Pancreas (tissue), 10 donors: ENCODE measurements at regions not wholly inside any gene's neighbourhood (a gene's known extent, or its start where the extent isn't known, plus 50 kb on each side); places are given as distances from the start of the nearest gene placed in this dataset.

Experiments
- ATAC-seq, 4 donors: fragments of 200-7000 bp; cut with Tn5 transposase; one replicate each; pipeline versions ENCODE4 v1.8.0 to v1.9.1; 2020; ENCODE audit warnings: mild to moderate bottlenecking in 4 of 4, moderate library complexity in 4 of 4
- DNase-seq, 6 donors: peaks; one replicate each; pipeline ENCODE4 v3.0.0-alpha.2; 2020
- FAIRE-seq: peaks from 2 replicates; lab custom pipeline; 2012; peaks lifted over from hg19 to GRCh38; lab: Jason Lieb, UNC
- H3K27ac ChIP-seq, 4 donors: fragments of 200-600 bp; sonication (generic); 1 replicate in 3 of 4; 2 replicates in 1 of 4; pipeline versions ENCODE4 v1.5.0 to v1.8.0; 2020
- H3K27me3 ChIP-seq, 4 donors: fragments of 200-600 bp; one replicate each; pipeline ENCODE4 v1.8.0; 2021
- H3K36me3 ChIP-seq, 3 donors: fragments of 200-600 bp; sonication (generic) in 1 of 3; one replicate each; pipeline versions ENCODE4 v1.5.0 to v1.8.0; 2020 to 2021
- H3K4me1 ChIP-seq, 3 donors: fragments of 200-600 bp; one replicate each; pipeline ENCODE4 v1.8.0; 2021
- H3K4me3 ChIP-seq, 4 donors: fragments of 200-600 bp; sonication (generic) in 2 of 4; one replicate each; pipeline versions ENCODE4 v1.5.0 to v1.8.0; 2020 to 2021
- H3K9me3 ChIP-seq, 4 donors: fragments of 200-600 bp; one replicate each; pipeline ENCODE4 v1.8.0; 2021
- WGBS, 2 donors: extraction: QIAGEN DNeasy Blood & Tissue Kit; methylation state at CpG; one replicate each; pipeline ENCODE4 v1.1.7; 2013; 5-methylcytosine and 5-hydroxymethylcytosine counted together
- intact Hi-C, 3 donors: fragments of 100-400 bp; cut with DNase I; formaldehyde crosslinking; loops; one replicate each; pipeline versions ENCODE4 v1.11.1 to v1.14.2; 2022
- TF ChIP-seq, protein P1 (sequence below), 4 donors: fragments of 200-600 bp; sonication (generic) in 3 of 4; IDR thresholded peaks; one replicate each; pipeline versions ENCODE4 v1.5.0 to v1.8.0; 2021; ENCODE audit warnings: antibody characterized with exemption in 4 of 4
- donor health status: healthy with polysubstance abuse.
- donor health status: DM: no; HTN: no; CAD: no; lungs with moderate emphysema.
- donor health status: DM: no; HTN: no; CAD: no.
- donor health status: control.
- donor health status: control.
- donor health status: Bipolar disorder and iron deficiency.
- donor health status: DM: yes; HTN: yes; CAD: no.
- donor health status: DM: no; HTN: no; CAD: no.
- donor health status: DM: no; HTN: no; CAD: no.
- donor health status: DM: yes; HTN: yes; CAD: no.

DNA sequence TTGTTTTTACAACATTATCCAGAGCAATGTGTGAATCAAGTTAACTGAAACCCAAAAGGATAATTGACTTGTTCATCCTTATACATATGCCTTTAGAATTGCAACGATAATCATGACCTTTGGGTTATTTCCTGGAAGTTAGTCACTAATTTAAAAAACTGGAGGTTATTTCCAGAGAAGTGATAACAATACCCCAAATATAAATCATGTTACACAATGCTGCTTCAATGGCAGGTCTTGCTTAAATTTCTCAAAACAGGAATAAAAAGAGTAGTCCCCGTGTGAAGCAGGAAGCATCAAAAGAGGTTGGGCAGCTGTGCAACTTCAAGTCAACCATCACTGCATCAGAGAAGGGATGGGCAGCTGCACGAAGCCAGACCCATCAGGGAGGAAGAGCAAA lies 134.4 kb downstream of the EFNB2 start:
- 42 to 55% methylated on average over 3 of the region's 3 CpGs for WGBS, 2 donors
- ATAC-seq (no peak), DNase-seq (no peak), FAIRE-seq (no peak)
- H3K4me3 ChIP-seq: no peak overlapping the region
- no peaks in the 10 kb centered on the region for H3K4me1 ChIP-seq
- no peaks in the 10 kb centered on the region for H3K9me3 ChIP-seq
- TF ChIP-seq, protein P1, sequence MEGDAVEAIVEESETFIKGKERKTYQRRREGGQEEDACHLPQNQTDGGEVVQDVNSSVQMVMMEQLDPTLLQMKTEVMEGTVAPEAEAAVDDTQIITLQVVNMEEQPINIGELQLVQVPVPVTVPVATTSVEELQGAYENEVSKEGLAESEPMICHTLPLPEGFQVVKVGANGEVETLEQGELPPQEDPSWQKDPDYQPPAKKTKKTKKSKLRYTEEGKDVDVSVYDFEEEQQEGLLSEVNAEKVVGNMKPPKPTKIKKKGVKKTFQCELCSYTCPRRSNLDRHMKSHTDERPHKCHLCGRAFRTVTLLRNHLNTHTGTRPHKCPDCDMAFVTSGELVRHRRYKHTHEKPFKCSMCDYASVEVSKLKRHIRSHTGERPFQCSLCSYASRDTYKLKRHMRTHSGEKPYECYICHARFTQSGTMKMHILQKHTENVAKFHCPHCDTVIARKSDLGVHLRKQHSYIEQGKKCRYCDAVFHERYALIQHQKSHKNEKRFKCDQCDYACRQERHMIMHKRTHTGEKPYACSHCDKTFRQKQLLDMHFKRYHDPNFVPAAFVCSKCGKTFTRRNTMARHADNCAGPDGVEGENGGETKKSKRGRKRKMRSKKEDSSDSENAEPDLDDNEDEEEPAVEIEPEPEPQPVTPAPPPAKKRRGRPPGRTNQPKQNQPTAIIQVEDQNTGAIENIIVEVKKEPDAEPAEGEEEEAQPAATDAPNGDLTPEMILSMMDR (IDR thresholded peaks at IDR 0.05): no peak
- H3K27ac ChIP-seq: no peak overlapping the region
- intact Hi-C loops: no loop called here
- H3K27me3 ChIP-seq: no peaks in the 10 kb centered on the region
- H3K36me3 ChIP-seq: no peaks in the 10 kb centered on the region

DNA sequence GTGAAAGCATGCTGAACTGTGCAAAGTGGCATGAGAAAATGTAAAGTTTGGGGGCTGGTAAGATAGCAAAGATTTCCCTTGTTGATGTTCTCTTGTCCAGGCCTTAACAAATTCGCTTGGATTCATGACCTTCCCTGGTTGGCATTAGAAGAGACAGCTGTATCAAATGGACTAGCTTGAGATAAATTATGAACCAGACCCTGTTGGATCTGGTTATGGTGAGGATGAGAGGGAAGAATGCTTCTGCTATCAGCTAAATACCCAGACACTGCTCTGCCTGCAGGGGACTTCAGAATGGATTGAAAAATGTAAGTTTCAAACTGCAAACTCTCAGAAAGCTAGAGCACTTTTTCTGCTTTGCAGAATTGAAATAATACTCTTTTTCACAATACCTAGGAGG lies 135.2 kb downstream of the EFNB2 start:
- Histone ChIP-seq H3K27ac (no peak overlapping the region), H3K27me3 (no peaks in the 10 kb centered on the region), H3K9me3 (no peaks in the 10 kb centered on the region), H3K4me3 (no peak overlapping the region), H3K36me3 (no peaks in the 10 kb centered on the region), H3K4me1 (no peaks in the 10 kb centered on the region)
- intact Hi-C loops: no loop called here
- WGBS, 2 donors: 51 to 87% methylated on average over 1 of the region's 1 CpG
- DNase-seq (no peak), FAIRE-seq (no peak), ATAC-seq (no peak)
- TF ChIP-seq, protein P1 (IDR thresholded peaks at IDR 0.05): no peak

DNA sequence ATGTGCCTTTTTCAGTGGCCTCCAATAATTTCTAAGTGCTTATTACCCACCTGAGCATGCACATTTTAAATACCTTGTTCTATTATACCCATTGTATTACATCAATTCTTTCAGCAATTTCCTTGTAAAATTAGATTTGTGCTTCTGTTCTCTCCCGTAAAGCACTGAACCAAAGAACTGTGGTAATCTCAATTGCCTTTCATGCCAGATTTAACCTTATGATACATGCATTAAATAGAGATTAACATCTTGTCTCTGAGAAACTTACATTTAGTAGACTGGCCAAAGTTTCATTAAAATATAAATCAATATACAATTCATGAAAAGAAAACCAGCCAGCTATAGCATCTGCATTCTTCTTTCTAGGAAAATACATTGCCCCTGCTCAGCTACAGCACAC lies 137.2 kb downstream of the EFNB2 start:
- H3K27me3 ChIP-seq: no peaks in the 10 kb centered on the region
- no peak for DNase-seq
- no peak overlapping the region for H3K27ac ChIP-seq
- no peaks in the 10 kb centered on the region for H3K36me3 ChIP-seq
- FAIRE-seq: no peak
- TF ChIP-seq, protein P1 (IDR thresholded peaks at IDR 0.05): no peak
- 86 to 98% methylated on average over 1 of the region's 1 CpG for WGBS, 2 donors
- no peak for ATAC-seq
- no peak overlapping the region for H3K4me3 ChIP-seq
- no peaks in the 10 kb centered on the region for H3K9me3 ChIP-seq
- no peaks in the 10 kb centered on the region for H3K4me1 ChIP-seq
- intact Hi-C loops: no loop called here

DNA sequence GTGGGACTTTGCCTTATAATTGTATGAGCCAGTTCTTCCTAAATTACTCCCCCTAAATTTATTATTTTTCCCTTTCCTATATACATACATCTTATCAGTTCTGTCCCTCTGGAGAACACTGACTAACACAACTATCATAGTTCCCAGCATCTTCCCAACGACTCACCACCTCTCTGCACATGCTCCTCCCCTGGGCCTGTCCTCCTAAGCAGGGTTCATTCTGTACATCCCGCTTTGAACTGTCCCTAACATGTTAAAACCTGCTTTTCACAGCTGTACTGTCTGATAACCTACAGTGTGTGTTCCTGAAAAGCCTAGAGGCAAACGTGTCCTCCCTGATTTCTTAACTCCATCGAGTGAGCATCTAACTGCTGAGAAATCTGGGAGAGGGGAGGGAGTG lies 141.7 kb downstream of the EFNB2 start:
- ATAC-seq (no peak), DNase-seq (no peak), FAIRE-seq (no peak)
- Histone ChIP-seq H3K4me1 (no peaks in the 10 kb centered on the region), H3K9me3 (no peaks in the 10 kb centered on the region), H3K27me3 (no peaks in the 10 kb centered on the region), H3K27ac (no peak overlapping the region), H3K4me3 (no peak overlapping the region), H3K36me3 (no peaks in the 10 kb centered on the region)
- TF ChIP-seq, protein P1 (IDR thresholded peaks at IDR 0.05): no peak
- intact Hi-C loops: no loop called here
- WGBS, 2 donors: 51 to 69% methylated on average over 4 of the region's 4 CpGs

DNA sequence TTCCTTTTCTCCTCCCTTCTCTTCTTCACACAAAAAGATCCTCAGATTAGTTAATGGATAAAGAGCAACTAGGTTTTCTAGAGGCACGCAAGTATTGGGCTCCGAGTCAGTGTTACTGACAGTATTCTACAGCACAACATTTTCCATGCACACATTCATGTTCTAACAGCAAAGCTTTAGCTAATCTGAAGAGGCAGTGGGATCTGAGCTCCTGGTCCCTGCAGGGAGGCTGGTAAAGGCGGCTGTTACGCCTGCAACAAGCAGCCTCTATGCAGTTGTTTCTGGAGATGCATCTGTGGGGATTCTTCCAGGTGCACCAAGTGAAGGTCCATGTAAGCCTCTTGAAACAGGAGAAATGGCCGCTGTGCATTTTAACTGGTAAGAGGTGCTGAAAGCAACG lies 143.8 kb downstream of the EFNB2 start:
- Histone ChIP-seq H3K36me3 (no peaks in the 10 kb centered on the region), H3K4me1 (no peaks in the 10 kb centered on the region), H3K4me3 (no peak overlapping the region), H3K27ac (no peak overlapping the region), H3K9me3 (no peaks in the 10 kb centered on the region), H3K27me3 (no peaks in the 10 kb centered on the region)
- DNase-seq (no peak), ATAC-seq (no peak), FAIRE-seq (no peak)
- TF ChIP-seq, protein P1 (IDR thresholded peaks at IDR 0.05): no peak
- intact Hi-C loops: no loop called here
- WGBS, 2 donors: 87 to 95% methylated on average over 6 of the region's 6 CpGs
